GM21576 (cell line): ENCODE measurements at regions not wholly inside any gene's neighbourhood (a gene's known extent, or its start where the extent isn't known, plus 50 kb on each side); places are given as distances from the start of the nearest gene placed in this dataset.

Experiments
- ATAC-seq: cut with Tn5 transposase; IDR thresholded peaks from one replicate; pipeline ENCODE4 v1.9.1; 2021; ENCODE audit warnings: mild to moderate bottlenecking, moderate library complexity; ENCODE audit not compliant: unreplicated experiment

GRCh38 chr15:69806287-69806915 lies 291.3 kb downstream of the TLE3 start:
- ATAC-seq, result no peak

- ATAC-seq, result no peak
Measured at GRCh38 chr15:69807721-69808120, 290.0 kb downstream of the TLE3 start.

DNA sequence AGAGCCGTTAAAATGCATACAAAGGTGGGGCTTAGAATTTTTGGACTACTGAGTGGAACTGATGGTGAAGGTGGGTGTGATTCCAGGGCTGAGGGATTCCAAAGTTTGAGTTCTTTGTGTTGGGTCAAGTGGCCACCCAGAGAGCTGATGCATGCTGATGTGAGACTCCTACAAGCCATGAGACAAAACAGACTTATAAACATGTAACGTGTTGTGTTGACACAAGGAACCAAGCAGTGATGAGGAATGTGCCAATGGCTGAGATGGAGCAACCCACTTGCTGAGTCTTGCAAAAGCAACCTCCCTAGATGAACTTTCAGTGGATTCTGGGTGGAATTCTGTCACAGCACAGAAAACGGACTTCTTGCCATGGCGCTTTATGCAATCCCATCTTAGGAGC lies 289.0 kb downstream of the TLE3 start:
- ATAC-seq, result no peak

DNA sequence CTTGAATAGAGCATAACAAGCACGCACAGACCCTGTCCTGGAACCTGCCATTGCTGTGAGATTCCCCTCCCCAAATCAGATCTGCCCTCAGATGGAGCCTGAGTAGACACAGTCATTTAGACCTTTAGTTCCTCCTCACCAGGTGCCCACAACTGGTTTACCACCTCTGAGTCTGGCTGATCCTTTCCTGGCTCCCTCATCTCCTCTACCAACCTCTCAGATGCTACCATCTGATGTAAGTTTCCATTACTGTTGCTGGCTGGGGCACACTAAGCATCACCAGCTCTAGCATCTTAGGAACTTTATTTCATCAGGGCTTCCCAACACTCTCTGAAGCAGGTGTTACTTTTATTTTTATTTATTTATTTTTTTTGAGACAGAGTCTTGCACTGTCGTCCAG lies 288.3 kb downstream of the TLE3 start:
- no peak for ATAC-seq

DNA sequence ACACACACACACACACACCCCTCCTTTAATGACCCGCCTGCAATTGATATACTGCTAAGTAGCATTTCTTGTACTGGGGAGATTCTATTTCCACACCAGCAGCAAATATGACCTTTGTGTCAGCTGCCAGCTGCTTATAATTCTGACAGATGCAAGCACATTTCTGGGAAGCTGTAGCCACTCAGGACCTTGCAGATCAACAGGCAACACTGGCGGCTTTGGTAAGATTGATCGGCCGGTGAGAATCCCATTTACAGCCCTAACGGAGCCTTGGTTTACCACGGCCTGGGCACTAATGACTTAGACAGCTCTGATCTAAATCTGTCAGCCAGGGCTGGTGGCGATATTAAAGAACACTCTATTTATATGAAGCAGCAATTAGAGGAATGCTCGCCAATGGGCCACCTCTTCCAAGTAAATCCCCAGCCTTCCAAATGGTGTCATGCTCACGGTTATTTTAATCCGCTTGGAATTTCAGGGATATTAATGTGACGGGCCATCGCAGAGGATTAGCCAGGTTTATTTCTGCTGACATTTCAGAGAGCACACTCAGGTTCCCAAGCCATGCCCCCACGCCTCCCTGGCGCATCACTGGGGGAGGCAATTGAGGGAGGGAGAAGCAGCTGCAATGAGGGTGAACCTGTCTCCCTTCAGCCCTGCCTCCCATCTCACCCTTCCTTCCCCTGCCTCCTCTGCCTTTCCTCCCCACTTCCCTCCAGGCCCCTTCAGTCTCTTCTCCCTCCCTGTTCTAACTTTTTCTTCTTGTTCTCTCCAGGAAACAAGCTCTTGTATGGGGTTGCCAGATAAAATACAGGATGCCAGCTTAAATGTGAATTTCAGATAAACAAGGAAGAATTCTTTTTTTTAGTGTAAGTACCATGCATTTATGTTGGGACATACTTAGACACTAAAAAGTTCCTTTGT lies 287.0 kb downstream of the TLE3 start:
- ATAC-seq, result no peak

GRCh38 chr15:69812861-69813261 lies 284.9 kb downstream of the TLE3 start:
- ATAC-seq, result no peak

GRCh38 chr15:69813881-69814280 lies 283.8 kb downstream of the TLE3 start:
- no peak for ATAC-seq

DNA sequence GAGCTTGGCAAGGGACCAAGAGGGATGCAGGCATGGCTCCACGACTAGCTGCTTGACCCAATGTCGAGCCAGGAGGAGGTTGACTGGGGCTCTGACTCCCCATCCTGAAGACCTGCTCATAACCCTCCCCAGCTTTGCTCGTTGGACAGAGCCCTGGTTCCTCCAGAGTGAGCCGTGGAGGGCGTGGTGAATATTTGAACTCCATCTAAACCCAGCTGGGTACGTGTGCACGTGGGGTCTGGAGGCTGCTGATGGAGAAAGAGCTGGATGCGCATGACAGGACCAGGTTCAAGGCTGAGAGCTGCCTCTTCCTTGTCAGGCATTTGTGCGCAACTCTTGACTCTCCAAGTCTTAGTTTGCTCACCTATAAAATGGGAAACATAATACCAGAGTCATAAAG lies 282.8 kb downstream of the TLE3 start:
- ATAC-seq, result no peak

GRCh38 chr15:69815793-69816192 lies 281.9 kb downstream of the TLE3 start:
- ATAC-seq, result no peak

DNA sequence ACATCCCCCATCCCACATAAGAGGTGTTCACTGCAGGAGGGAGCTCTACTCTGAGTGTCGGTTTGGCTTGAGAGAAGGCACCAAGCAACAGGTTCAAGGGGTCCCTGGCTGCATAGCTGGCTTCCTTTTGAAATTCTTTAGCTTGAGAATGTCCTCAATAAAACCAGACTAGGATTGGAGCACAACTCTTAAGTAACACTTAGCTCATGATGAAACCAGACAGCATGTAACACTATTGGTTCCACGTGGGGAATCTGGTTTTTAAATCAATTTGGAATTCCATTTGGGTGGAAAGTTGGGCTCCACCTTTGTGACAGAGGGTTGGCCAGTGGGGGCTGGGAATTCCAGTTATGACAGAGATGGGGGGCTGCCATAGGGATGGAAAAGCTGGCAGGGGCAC lies 281.2 kb downstream of the TLE3 start:
- no peak for ATAC-seq

DNA sequence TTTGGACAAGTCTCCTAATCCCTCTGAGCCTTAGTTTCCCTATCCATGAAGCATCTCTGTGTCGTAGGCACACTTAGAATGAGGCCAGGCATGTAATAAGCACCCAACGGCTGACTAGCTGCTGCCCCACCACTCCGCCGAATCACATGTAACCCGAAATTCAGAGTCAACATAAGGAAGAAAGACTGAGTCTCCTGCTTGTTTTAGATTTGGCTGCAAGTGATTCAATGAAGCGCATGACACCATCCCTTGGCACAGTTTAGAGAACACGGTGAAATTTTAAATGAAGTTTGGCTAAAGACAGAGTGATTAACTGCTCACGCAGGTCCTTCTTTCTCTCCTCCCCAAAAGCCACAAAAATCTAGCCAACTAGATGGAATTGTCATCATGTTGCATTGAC lies 279.2 kb downstream of the TLE3 start:
- ATAC-seq, result no peak

GRCh38 chr15:69819371-69819770 lies 278.3 kb downstream of the TLE3 start:
- no peak for ATAC-seq

- no peak for ATAC-seq
Measured at GRCh38 chr15:69820819-69821218, 276.9 kb downstream of the TLE3 start.

GRCh38 chr15:69823223-69823907 lies 274.4 kb downstream of the TLE3 start:
- no peak for ATAC-seq

GRCh38 chr15:69824075-69824876 lies 273.4 kb downstream of the TLE3 start:
- ATAC-seq, result no peak

DNA sequence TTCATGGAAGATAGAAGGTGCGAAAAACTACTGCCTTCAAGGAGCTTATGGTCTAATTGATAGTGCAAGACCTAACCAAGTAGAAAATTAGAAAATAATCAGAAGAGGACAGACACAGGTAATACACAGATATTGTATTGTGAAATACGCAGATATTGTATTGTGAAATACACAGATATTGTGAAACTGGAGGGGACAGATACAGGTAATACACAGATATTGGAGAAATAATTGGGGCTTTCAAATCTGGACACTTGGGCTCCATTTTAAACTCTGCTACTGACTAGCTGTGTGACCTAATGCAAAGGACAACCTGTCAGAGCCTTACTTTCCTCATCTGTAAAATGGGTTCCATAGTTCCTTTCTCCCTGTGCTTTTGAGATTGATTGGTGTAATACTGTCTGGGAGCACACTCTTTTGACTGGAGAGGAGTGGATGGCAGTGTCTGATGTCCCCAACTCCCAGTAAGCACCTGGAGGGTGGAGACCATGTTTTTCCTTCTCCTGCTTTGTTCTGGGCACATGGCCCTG lies 272.8 kb downstream of the TLE3 start:
- no peak for ATAC-seq

DNA sequence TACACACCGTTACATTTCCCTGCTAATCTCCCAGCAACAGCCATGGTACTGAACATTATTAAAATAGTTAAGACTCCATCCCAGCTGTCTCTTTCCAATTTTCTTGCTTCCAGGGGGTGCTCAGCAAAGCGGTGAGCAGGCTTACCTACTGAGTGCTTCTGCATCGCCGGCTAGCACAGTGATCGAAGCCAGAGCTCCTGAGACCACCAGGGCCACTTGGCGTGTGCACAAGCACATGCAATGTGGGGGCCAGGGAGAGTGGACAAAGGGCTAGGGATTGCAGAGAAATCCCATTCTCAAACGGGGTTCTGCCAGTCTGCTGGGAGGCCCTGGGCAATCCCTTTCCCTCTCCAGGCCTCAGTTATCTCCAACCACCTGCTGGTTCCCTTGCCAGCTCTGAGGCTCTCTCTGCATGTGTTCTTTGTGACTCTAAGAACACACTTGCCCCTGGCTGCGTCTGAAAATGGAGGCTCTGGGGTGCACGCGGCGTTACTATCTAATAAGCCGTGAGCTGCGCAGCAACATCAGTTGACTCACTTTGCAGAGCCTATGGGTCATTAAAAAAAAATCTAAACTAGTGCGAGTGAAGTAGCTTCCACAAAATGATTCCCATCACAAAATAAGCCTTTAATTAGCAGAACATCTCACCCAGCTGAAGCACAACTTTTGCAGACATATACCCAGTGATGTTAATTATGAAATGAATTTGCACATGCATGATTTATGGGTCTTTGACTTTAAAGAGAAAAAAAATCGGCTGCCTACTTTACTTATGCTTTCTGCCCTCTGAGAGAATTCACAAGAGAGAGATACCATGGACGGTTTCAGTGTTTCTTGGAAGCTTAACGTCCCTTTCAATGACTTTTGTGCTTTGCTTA lies 271.5 kb downstream of the TLE3 start:
- ATAC-seq, result no peak

DNA sequence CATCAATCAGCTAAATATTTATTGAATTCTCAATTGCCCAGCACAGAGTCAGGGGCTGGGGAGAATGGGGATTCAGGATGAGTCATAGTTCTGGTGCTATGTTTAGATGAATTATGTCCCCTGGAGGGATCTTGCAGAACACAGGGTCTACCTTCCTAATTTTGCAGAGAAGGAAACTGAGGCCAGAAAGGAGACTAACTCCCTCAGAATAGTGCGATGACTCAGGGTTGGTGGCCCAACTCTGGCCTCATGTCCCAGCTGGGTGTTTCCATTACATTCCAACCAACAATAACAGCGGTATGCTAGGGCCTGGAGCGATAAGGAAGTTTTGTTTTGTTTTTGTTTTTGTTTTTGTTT lies 270.9 kb downstream of the TLE3 start:
- ATAC-seq, result no peak

GRCh38 chr15:69827751-69828150 lies 270.0 kb downstream of the TLE3 start:
- ATAC-seq, result no peak
